DND-41 (cell line): ENCODE measurements at regions not wholly inside any gene's neighbourhood (a gene's known extent, or its start where the extent isn't known, plus 50 kb on each side); places are given as distances from the start of the nearest gene placed in this dataset.

Experiments
- CTCF ChIP-seq: IDR thresholded peaks from 2 replicates; pipeline ENCODE4 v1.5.1; 2012; ENCODE audit warnings: borderline replicate concordance, low read length, moderate library complexity, mild to moderate bottlenecking; ENCODE audit not compliant: poor library complexity, severe bottlenecking; ENCODE audit errors: extremely low read depth
- EZH2 ChIP-seq: IDR thresholded peaks from 3 replicates; pipeline ENCODE4 v1.6.1; 2012; ENCODE audit warnings: borderline replicate concordance, low read depth, mild to moderate bottlenecking, moderate library complexity, low read length, inconsistent platforms; ENCODE audit not compliant: severe bottlenecking

DNA sequence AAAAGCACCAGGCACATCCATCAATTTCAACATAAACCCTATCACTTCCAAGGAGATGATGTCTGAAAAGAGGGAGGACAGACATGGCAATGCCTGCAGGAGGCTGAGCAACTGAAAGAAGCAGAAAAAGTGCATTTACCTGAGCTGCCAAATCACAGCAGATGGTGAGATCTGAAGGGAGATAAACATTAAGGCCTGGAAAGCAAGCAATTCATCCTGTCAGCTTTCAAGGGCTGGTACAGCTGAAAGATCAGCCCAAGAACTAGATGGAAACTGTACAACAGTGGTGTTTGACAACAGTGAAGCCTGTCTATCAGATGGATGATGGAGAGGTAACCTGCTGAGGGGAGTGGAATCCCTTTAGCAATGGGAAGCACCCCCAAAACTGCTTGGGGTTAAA is 433.2 kb upstream of the ZNF608 start:
- no peak for TF ChIP-seq CTCF
- TF ChIP-seq EZH2: no peak
